IMR-90 (cell line): ENCODE measurements at regions not wholly inside any gene's neighbourhood (a gene's known extent, or its start where the extent isn't known, plus 50 kb on each side); places are given as distances from the start of the nearest gene placed in this dataset.

Experiments
- CEBPB ChIP-seq: IDR thresholded peaks from 2 replicates; pipeline ENCODE4 v1.6.1; 2012; ENCODE audit warnings: low read depth, low read length, improper control_type of control experiment
- CTCF ChIP-seq: conservative IDR thresholded peaks from 2 replicates; pipeline ENCODE4 v1.5.1; 2012; ENCODE audit warnings: mild to moderate bottlenecking, low read depth, low read length, improper control_type of control experiment
- MAFK ChIP-seq: IDR thresholded peaks from 2 replicates; pipeline ENCODE4 v1.6.1; 2012; ENCODE audit warnings: low read depth, low read length, improper control_type of control experiment
- MXI1 ChIP-seq: IDR thresholded peaks from 2 replicates; pipeline ENCODE4 v1.6.1; 2012; ENCODE audit warnings: low read depth, mild to moderate bottlenecking, low read length, moderate library complexity, borderline replicate concordance
- POLR2A ChIP-seq: IDR thresholded peaks from 2 replicates; pipeline ENCODE4 v1.6.1; 2012; ENCODE audit warnings: mild to moderate bottlenecking, low read depth, low read length
- RAD21 ChIP-seq: IDR thresholded peaks from 2 replicates; pipeline ENCODE4 v1.6.1; 2012; ENCODE audit warnings: low read length, improper control_type of control experiment
- RCOR1 ChIP-seq: IDR thresholded peaks from 2 replicates; pipeline ENCODE4 v1.6.1; 2012; ENCODE audit warnings: mild to moderate bottlenecking, low read length, improper control_type of control experiment; ENCODE audit not compliant: insufficient replicate concordance
- SMC3 ChIP-seq: fragments of 150-350 bp; IDR thresholded peaks from 2 replicates; pipeline ENCODE4 v1.6.1; 2016; ENCODE audit warnings: low read depth, mild to moderate bottlenecking, antibody characterized with exemption, low read length, moderate library complexity

GRCh38 chr1:93756657-93757056 is 75.0 kb upstream of the BCAR3 start:
- TF ChIP-seq CTCF: no peak
- no peak for TF ChIP-seq MXI1
- TF ChIP-seq POLR2A: no peak
- TF ChIP-seq RCOR1: no peak
- no peak for TF ChIP-seq MAFK
- no peak for TF ChIP-seq SMC3
- no peak for TF ChIP-seq CEBPB
- TF ChIP-seq RAD21: no peak
